HEK293 (cell line): ENCODE measurements at regions not wholly inside any gene's neighbourhood (a gene's known extent, or its start where the extent isn't known, plus 50 kb on each side); places are given as distances from the start of the nearest gene placed in this dataset.

Experiments
- CTCF ChIP-seq: fragments of 450-650 bp; formaldehyde crosslinking; IDR thresholded peaks from 2 replicates; pipeline ENCODE4 v1.5.1; 2016; ENCODE audit warnings: missing biosample characterization, missing genetic modification characterization
- TRIM28 ChIP-seq: IDR thresholded peaks from 2 replicates; pipeline ENCODE4 v1.6.1; 2011; ENCODE audit warnings: low read length, control low read depth, borderline replicate concordance

DNA sequence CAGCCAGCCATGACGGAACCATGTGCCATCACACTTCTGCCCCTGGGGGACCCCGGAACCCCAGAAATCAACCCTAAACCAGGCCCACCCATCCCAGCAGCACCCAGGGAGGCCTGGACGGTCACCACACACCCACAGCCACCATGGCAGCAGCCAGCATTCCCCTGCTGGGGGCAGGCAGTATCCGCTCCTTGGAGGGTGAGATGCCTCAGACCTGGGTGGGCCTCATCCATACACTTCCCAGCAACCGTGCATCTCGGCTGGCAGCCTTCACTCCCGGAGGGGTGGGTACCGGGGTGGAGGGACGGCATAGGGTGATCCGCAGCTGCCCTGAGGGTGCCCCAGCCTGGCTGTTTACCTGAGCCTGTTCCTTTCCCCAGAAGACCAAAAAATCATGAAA, 69.1 kb upstream of the FAM20C start:
- TF ChIP-seq CTCF (tag by site-specific recombination) (no peak), TRIM28 (no peak)
